GM10266 (cell line): ENCODE measurements at regions not wholly inside any gene's neighbourhood (a gene's known extent, or its start where the extent isn't known, plus 50 kb on each side); places are given as distances from the start of the nearest gene placed in this dataset.

ENCODE experiments used
- DNase-seq: peaks from one replicate; pipeline ENCODE4 v3.0.0; 2012; ENCODE audit errors: extremely low spot score
- CTCF ChIP-seq: IDR thresholded peaks from 2 replicates; pipeline ENCODE4 v1.5.1; 2012; ENCODE audit warnings: mild to moderate bottlenecking, low read depth; ENCODE audit not compliant: control insufficient read depth, insufficient read depth; ENCODE audit errors: missing control alignments

- DNase-seq: no peak
- TF ChIP-seq CTCF: no peak
These were observed 143.5 kb upstream of the B3GAT1 start for GRCh38 chr11:134555510-134555909.

DNA sequence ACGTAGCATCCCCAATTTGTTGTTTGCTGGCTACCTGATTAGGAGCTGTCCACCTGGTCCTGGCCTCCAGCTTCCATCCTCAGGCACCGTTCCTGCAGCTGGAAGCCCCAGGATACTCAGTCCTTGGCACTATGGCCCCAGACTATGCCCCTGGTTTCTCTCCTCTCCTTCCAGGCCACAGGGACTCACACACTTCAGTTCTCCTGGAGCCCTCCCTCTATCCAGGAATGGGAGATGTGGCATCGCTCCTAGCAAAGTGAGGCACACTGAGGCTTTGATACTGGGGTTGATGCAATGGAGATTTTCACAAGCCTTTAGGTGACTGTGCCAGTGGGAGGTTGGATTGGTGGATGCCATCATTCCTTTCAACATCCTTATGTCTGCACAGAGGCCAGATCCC is 142.8 kb upstream of the B3GAT1 start:
- DNase-seq: no peak
- no peak for TF ChIP-seq CTCF

DNA sequence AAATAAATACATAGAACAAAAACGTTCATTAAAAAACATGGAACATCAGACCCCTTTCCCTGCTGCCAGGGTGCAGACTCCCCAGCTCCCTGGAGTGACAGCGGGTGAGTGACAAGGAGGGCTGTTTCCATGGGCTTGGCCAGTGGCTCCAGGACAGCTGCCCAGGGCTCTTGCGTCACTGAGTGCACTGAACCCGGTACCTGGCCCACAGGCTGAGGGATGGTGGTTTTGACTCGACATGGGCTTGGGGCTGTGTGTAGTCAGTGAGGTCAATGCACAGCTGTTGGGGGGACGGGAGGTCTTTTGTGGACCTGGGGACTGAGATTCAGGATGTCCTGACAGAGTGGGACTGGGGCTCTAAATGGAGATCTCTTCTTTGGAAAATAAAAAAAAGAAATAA is 142.1 kb upstream of the B3GAT1 start:
- no peak for DNase-seq
- TF ChIP-seq CTCF: no peak

GRCh38 chr11:134552749-134553148 is 140.7 kb upstream of the B3GAT1 start:
- DNase-seq: no peak
- TF ChIP-seq CTCF: no peak

- no peak for TF ChIP-seq CTCF
- no peak for DNase-seq
These were observed 133.5 kb upstream of the B3GAT1 start for GRCh38 chr11:134545521-134545920.

DNA sequence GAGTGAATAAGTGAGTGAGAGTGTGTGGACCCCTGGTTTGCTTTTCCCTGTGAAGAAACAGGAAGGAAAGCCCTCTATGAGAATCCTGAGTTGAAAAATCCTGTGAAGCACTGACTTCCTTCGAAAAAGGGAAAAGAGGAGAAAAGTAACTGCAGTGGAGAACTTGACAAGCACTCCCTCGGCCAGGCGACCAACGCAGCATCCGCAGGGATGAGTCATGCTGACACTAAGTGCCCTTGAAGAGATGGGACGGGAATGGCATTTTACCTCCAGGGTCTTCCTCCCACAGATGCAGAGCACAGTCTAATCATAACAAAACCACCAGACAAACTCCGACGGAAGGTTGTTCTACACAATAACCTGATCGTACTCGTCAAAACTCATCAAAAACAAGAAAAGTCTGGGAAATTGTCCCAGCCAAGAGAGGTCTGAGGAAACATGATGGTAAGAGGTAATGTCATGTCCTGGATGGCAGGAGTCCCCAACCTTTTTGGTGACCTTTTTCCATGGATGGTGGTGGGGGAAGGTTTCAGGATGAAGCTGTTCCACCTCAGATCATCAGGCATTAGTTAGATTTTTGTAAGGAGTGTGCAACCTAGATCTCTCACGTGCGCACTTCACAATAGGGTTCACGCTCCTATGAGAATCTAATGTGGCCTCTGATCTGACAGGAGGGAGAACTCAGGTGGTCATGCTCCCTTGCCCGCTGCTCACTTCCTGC is 132.2 kb upstream of the B3GAT1 start:
- no peak for TF ChIP-seq CTCF
- DNase-seq: no peak

DNA sequence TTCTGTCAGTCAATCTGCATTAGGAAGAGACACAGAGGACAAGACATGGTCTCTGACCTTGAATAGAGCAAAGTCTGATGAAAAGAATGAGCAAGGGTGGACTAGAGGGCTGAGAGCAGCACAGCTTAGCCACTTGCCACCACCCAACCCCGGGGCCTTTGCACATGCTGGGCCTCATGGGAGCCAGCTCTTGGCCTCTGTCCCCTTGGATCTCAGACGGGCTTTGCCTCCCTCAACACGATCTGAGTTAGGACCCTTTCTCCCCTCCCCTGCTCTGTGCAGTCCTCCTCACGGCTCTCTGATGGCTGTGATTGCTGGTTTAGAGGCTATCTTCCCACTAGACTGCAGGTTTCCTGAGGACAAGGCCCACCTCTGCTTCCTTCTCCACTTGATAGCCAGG is 131.6 kb upstream of the B3GAT1 start:
- no peak for DNase-seq
- TF ChIP-seq CTCF: no peak
